HG02678 (cell line): ENCODE measurements at regions not wholly inside any gene's neighbourhood (a gene's known extent, or its start where the extent isn't known, plus 50 kb on each side); places are given as distances from the start of the nearest gene placed in this dataset.
"Not testable (repeated sequence)": the region's sequence is repeated elsewhere in the genome, so short reads cannot be mapped to it uniquely, and the experiment has no call there.

Experiments used
- ATAC-seq: cut with Tn5 transposase; IDR thresholded peaks from one replicate; pipeline ENCODE4 v1.9.1; 2021; ENCODE audit warnings: mild to moderate bottlenecking, moderate library complexity; ENCODE audit not compliant: unreplicated experiment

DNA sequence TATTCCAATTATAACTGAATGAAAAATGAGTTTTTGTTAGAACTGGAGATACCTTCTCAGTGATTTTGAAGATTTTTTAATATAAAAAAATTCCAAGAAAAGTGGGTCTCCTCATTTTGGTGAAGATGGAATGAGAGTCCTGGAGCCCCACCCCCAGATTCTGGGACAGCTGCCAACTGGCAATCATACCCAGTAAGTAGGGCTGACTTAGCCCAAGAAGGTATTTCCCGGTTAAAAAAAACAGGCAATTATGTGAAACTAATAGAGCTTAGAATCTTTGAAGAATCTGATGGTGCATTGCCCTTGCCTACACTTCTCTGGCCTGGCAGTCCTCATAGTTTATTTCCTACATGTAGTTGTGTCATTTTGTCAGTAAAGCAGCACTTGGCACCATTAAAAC lies 52.8 kb upstream of the VWDE start:
- no peak for ATAC-seq

DNA sequence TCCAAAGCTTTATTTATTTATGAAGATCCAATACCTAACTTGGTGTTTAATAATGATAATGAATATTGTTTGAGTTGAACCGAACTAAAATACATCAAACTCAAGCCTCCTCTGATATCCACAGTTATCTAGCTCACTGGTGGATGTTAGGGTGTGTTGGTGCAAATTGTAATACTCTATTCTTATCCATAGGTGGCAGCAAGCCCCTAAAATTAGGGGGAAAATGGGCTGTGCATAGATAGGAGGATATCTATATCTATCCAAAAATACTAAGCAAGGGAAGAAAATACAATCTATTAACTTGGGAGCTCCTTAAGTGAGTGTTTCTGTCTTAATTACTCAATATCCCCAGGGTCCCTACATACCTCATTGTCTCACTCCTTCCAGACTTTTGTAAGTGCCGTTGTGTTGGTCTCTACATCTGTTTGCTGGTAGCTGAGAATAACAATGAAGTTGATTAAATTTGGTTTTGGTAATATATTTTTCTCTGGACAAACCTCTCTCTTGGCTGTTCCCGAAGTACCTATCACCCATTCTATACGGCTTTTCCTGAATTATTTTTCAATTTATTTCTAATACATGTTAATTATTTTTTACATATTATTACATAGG lies 55.0 kb upstream of the VWDE start:
- peak; percentile 99 for ATAC-seq

DNA sequence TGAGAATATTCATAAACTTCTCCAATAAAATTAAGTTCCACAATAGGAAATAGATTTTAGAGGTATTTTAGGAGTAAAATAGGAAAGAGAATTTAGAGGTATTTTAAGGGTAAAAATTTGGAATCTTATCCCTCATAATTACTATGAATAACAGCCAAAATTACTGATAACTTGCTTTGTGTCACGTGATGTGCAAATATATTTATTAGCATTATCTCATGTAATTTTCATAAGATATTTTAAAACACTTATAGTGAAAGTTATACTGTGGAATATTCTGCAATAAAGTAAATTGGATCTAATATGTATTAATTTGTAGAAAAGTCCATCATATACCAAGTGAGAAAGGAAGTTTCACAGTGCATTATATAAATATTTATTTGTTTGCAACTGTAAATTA lies 64.2 kb upstream of the VWDE start:
- no peak for ATAC-seq

- ATAC-seq, result no peak
These were observed 65.9 kb upstream of the VWDE start for GRCh38 chr7:12469568-12469967.

- no peak for ATAC-seq
These were observed 67.3 kb upstream of the VWDE start for GRCh38 chr7:12470930-12471329.

GRCh38 chr7:12474035-12474434 lies 70.4 kb upstream of the VWDE start:
- no peak for ATAC-seq

DNA sequence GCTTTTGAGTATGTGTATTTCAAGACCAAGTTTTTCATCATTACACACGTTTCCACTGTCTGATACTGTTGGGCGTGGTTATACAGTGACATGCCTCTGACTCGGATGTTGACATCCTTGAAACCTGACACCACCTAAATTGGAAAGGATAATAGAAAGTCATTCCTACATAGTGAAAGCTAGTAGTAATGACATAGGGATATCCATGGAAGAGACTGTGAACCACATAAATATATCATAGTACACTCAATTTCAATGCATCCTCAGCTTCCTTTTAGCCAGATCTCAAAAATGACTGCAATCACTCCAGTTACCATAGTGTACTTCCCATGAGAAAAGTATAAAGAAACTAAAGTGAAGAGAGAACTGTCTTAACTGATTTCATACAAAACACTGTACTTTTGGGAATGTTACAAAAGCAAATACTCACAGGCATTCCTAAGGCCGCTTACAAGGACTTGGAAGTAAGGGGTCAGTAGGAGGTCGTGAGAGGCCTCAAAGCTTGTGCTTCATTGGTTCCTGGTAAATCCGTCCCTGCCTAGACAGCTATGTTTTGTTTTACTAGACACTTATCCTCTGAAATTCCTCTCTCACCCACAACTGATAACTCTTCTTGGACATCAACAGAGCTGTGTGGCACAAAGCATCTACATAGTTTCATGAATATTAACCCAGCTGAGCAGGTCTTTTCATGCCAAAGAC lies 71.8 kb upstream of the VWDE start:
- no peak for ATAC-seq

DNA sequence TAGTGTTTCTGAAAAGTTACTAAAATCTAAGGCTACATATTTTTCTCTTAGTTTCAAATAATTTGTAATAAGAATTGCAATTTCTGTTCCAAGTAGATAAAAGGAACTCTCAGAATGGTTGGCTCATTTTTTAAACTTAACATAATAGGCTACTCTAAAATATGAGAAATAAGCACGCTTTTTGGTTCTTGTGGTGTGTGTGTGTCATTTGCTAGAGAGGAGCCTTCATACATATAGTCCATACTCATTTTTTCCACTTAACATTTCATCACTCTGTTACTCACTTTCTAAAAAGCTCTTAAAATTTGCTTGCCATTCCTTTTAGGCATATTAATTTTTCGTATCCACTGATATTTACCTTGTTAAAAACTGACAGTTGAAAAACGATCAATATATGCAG lies 74.0 kb upstream of the VWDE start:
- no peak for ATAC-seq

DNA sequence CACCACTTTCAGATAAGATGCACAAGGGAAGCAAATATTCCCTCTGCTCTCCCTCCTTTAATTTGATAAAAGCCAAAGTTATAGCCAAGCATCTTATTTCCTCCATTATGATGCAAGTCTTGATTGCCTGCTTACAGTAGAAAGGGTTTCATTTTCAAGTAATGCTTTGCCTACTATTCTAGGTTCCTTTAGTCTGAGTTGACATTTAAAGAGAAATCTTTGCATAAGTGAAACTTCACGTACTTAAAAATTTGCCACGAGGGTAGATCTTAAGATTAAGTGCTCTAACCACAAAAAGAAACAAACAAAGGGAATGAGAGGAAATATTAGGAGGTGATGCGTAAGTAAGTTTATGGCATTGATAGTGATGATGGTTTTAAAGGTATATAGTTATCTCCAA lies 78.1 kb upstream of the VWDE start:
- ATAC-seq, result peak; percentile 89

GRCh38 chr7:12485845-12486244 lies 82.2 kb upstream of the VWDE start:
- ATAC-seq, result no peak

GRCh38 chr7:12488341-12488740 lies 82.2 kb upstream of the SCIN start:
- no peak for ATAC-seq

DNA sequence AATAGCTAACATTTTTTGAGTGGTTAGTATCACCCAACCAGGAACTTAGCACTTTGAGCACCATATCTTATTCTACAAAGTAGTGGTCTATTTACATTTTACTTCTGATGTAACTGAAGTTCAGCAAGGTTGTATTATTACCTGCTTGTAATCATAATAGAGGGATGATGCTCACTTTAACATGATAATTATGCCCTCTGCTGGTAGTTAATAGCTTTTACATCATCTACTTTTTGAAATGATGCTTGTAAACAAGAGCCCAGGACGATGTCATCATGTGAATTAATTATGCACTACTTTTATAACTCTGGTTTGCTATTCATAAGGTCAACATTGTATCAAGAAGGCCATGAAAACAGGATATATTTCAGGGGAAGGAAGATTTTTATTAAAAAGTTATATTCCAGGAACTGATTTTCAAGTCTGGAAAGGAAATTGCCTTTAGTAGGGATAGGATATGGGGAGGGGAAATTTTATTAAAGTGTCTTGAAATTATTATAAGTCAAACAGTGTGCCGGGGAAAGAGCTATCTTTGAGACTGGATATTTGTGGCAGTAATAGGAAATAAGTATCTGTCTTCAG lies 80.3 kb upstream of the SCIN start:
- peak; percentile 76 for ATAC-seq

DNA sequence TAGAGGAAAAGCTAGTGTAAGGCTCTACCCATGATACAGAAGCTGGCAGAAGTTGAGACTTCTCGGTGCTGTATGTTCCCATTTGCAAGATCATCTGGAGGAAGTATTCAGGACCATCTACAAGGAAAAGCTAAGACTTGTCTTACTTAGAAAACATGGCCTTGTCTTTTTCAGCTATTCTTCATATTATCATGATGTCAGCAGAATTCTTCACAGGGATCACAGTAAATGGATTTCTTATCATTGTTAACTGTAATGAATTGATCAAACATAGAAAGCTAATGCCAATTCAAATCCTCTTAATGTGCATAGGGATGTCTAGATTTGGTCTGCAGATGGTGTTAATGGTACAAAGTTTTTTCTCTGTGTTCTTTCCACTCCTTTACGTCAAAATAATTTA lies 79.6 kb upstream of the SCIN start:
- no peak for ATAC-seq

GRCh38 chr7:12491526-12491925 lies 79.0 kb upstream of the SCIN start:
- ATAC-seq, result no peak

- no peak for ATAC-seq
These were observed 77.1 kb upstream of the SCIN start for GRCh38 chr7:12493407-12493806.

- no peak for ATAC-seq
These were observed 76.4 kb upstream of the SCIN start for GRCh38 chr7:12493863-12494686.

DNA sequence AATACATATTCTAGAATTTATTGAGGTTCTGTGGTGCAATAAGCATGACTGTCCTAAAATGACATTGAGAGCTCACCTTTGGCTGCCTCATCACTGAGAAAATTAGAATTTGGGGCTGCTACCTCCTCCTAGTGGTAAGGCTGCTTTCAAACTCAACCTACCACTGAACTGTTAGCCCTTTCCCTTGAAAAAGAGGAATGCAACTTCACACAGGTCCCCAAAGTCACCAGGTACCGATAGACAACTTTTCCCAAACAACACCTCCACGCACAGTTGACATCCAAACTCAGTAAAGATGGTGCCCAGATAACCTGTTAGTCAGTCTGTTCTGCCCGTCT lies 75.9 kb upstream of the SCIN start:
- no peak for ATAC-seq

DNA sequence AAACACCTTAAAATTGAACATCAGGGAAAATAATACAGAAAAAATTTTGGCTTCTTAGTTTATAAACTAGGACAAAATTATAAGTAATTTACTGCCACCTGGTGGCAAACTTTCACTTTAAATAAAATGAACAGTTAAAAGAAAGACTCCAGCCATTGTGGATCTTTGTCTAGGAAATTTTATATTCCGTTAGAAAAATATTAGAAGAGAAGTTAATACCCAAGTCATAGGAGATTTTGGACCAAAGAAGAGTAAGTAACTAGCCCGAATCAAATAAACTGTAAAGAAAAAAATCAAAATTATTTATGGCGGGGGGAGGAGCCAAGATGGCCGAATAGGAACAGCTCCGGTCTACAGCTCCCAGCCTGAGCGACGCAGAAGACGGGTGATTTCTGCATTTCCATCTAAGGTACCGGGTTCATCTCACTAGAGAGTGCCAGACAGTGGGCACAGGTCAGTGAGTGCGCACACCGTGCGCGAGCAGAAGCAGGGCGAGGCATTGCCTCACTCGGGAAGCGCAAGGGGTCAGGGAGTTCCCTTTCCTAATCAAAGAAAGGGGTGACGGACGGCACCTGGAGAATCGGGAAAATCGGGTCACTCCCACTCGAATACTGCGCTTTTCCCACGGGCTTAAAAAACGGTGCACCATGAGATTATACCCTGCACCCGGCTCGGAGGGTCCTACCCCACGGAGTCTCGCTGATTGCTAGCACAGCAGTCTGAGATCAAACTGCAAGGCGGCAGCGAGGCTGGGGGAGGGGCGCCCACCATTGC lies 73.4 kb upstream of the SCIN start:
- ATAC-seq, result not testable (repeated sequence)

DNA sequence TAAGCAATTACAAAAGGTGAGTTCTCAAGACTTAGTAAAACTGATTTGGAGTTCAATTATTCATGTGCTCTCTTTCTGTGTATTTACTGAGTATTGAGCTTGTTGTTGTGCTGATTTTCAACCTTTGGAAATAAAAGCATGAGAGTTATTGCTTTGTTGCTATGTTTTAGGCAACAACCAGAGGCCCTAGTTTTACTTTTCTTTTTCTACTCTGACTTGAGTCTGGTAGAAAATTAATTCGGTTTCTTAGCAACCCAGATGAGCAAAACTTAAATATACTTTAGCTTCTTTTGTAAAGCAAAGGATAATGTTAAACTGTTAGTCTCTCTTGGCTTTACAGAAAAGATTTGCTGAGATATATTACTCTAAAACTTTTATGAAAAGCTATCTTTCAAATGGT lies 66.4 kb upstream of the SCIN start:
- no peak for ATAC-seq

- ATAC-seq, result no peak
These were observed 62.5 kb upstream of the SCIN start for GRCh38 chr7:12508005-12508404.

GRCh38 chr7:12508554-12508953 lies 62.0 kb upstream of the SCIN start:
- ATAC-seq, result no peak
